ENCODE measurements at regions not wholly inside any gene's neighbourhood (a gene's known extent, or its start where the extent isn't known, plus 50 kb on each side); places are given as distances from the start of the nearest gene placed in this dataset.

DNA sequence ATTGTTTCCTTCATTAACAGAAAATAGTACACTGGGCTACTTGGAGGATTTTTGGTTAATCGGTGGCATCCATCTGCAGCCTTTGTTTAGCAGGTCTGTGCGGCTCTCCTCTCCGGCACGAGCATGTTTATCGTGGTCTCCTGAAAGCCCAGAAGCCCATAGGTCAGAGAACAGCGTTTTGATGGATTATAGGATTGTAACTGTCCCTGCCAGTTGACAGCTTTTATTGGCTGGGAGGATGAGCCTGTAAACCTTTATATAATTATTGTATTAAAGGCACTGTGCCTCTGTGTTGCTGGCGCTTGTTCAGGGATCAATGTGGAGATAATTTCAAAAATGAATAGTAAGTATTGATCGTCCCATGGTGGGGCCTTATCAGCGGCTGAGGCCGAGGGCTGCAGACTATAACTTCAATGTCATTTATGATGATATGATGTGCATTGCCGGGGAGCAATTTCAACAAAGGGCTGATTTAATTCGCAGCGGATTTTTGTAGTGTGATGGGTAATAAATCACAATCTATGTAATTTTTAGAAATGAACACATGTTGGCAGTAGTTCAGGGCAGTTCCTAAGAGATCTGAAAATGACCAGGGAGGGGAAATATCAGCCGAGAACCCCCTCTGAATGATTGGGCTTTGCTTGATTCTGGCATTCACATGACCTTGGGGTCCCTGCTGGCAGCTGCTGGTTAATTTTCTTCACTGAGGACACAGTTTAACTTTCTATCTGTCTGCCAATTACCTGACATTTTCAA, 736.1 kb downstream of the GALR1 start:
- H3K79me2 ChIP-seq (replicated peaks; ENCODE audit: insufficient read depth, low read length): no peaks in the 10 kb centered on the region
- H3F3A ChIP-seq (ENCODE audit: insufficient read depth, low read length, poor library complexity, severe bottlenecking): no peaks in the 10 kb centered on the region
- no peak overlapping the region for H2AFZ ChIP-seq (ENCODE audit: low read depth, low read length)
- H3K9ac ChIP-seq (ENCODE audit: low read length): no peak overlapping the region
- H3K4me2 ChIP-seq (ENCODE audit: low read length): no peak overlapping the region
- TF ChIP-seq MXI1 (conservative IDR thresholded peaks at IDR 0.05; ENCODE audit: poor library complexity, severe bottlenecking): no peak
- TF ChIP-seq SMC3 (conservative IDR thresholded peaks at IDR 0.05; ENCODE audit: poor library complexity): no peak
- no peak for TF ChIP-seq POLR2AphosphoS5 (IDR thresholded peaks at IDR 0.05)
- TF ChIP-seq RAD21 (conservative IDR thresholded peaks at IDR 0.05): no peak
- no peak for TF ChIP-seq EZH2 (IDR thresholded peaks at IDR 0.05; ENCODE audit: borderline replicate concordance, insufficient read depth, low read length, poor library complexity, severe bottlenecking)
- no peak for TF ChIP-seq TAF1 (IDR thresholded peaks at IDR 0.05; ENCODE audit: low read depth)
- no peak for TF ChIP-seq EP300 (conservative IDR thresholded peaks at IDR 0.05; ENCODE audit: poor library complexity, severe bottlenecking)
- TF ChIP-seq, protein P1, sequence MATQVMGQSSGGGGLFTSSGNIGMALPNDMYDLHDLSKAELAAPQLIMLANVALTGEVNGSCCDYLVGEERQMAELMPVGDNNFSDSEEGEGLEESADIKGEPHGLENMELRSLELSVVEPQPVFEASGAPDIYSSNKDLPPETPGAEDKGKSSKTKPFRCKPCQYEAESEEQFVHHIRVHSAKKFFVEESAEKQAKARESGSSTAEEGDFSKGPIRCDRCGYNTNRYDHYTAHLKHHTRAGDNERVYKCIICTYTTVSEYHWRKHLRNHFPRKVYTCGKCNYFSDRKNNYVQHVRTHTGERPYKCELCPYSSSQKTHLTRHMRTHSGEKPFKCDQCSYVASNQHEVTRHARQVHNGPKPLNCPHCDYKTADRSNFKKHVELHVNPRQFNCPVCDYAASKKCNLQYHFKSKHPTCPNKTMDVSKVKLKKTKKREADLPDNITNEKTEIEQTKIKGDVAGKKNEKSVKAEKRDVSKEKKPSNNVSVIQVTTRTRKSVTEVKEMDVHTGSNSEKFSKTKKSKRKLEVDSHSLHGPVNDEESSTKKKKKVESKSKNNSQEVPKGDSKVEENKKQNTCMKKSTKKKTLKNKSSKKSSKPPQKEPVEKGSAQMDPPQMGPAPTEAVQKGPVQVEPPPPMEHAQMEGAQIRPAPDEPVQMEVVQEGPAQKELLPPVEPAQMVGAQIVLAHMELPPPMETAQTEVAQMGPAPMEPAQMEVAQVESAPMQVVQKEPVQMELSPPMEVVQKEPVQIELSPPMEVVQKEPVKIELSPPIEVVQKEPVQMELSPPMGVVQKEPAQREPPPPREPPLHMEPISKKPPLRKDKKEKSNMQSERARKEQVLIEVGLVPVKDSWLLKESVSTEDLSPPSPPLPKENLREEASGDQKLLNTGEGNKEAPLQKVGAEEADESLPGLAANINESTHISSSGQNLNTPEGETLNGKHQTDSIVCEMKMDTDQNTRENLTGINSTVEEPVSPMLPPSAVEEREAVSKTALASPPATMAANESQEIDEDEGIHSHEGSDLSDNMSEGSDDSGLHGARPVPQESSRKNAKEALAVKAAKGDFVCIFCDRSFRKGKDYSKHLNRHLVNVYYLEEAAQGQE (IDR thresholded peaks at IDR 0.05; ENCODE audit: borderline replicate concordance): no peak
- TF ChIP-seq, protein P2, sequence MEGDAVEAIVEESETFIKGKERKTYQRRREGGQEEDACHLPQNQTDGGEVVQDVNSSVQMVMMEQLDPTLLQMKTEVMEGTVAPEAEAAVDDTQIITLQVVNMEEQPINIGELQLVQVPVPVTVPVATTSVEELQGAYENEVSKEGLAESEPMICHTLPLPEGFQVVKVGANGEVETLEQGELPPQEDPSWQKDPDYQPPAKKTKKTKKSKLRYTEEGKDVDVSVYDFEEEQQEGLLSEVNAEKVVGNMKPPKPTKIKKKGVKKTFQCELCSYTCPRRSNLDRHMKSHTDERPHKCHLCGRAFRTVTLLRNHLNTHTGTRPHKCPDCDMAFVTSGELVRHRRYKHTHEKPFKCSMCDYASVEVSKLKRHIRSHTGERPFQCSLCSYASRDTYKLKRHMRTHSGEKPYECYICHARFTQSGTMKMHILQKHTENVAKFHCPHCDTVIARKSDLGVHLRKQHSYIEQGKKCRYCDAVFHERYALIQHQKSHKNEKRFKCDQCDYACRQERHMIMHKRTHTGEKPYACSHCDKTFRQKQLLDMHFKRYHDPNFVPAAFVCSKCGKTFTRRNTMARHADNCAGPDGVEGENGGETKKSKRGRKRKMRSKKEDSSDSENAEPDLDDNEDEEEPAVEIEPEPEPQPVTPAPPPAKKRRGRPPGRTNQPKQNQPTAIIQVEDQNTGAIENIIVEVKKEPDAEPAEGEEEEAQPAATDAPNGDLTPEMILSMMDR (IDR thresholded peaks at IDR 0.05; ENCODE audit: poor library complexity, severe bottlenecking): no peak
- no peak overlapping the region for H3K4me3 ChIP-seq (ENCODE audit: low read length)
- no peaks in the 10 kb centered on the region for H3K36me3 ChIP-seq (ENCODE audit: insufficient read depth, low read length)
- no peak overlapping the region for H3K27ac ChIP-seq (ENCODE audit: low read length)
- H4K20me1 ChIP-seq (ENCODE audit: insufficient read depth): no peaks in the 10 kb centered on the region
- H3K9me2 ChIP-seq (ENCODE audit: insufficient read depth, low read length): no peaks in the 10 kb centered on the region
- no peaks in the 10 kb centered on the region for H3K9me3 ChIP-seq (ENCODE audit: low read length)
- H3K27me3 ChIP-seq (ENCODE audit: insufficient read depth, low read depth, low read length): no peaks in the 10 kb centered on the region

DNA sequence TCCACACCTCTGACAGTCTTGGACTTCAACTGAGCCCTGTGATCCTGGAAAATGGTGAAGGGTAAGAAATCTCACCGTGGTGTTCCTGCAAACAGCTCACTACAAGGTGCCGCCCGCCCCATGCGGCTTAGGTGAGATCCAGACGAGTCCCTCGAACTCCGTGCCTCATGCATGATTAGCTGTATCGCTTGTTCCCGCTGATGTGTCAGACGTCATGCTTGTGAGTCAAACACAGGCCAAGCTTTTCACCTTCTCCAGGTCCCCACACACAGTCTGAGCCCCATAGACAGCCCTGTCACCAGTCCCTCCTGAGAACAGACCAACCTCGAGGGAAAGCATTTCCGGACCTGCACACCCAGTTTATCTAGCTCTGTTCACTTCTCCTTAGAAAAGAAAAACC, 740.5 kb downstream of the GALR1 start:
- Histone ChIP-seq H2AFZ (ENCODE audit: low read depth, low read length) (no peak overlapping the region), H3K27me3 (ENCODE audit: insufficient read depth, low read depth, low read length) (no peaks in the 10 kb centered on the region), H3K79me2 (replicated peaks; ENCODE audit: insufficient read depth, low read length) (no peaks in the 10 kb centered on the region), H3K9me2 (ENCODE audit: insufficient read depth, low read length) (no peaks in the 10 kb centered on the region), H3F3A (ENCODE audit: insufficient read depth, low read length, poor library complexity, severe bottlenecking) (no peaks in the 10 kb centered on the region), H3K9ac (ENCODE audit: low read length) (no peak overlapping the region), H3K27ac (ENCODE audit: low read length) (no peak overlapping the region), H4K20me1 (ENCODE audit: insufficient read depth) (no peaks in the 10 kb centered on the region), H3K36me3 (ENCODE audit: insufficient read depth, low read length) (no peaks in the 10 kb centered on the region), H3K4me2 (ENCODE audit: low read length) (no peak overlapping the region), H3K9me3 (ENCODE audit: low read length) (no peaks in the 10 kb centered on the region), H3K4me3 (ENCODE audit: low read length) (no peak overlapping the region)
- TF ChIP-seq POLR2AphosphoS5 (IDR thresholded peaks at IDR 0.05) (no peak), EZH2 (IDR thresholded peaks at IDR 0.05; ENCODE audit: borderline replicate concordance, insufficient read depth, low read length, poor library complexity, severe bottlenecking) (no peak), RAD21 (conservative IDR thresholded peaks at IDR 0.05) (no peak), EP300 (conservative IDR thresholded peaks at IDR 0.05; ENCODE audit: poor library complexity, severe bottlenecking) (no peak), TAF1 (IDR thresholded peaks at IDR 0.05; ENCODE audit: low read depth) (no peak), SMC3 (conservative IDR thresholded peaks at IDR 0.05; ENCODE audit: poor library complexity) (no peak), MXI1 (conservative IDR thresholded peaks at IDR 0.05; ENCODE audit: poor library complexity, severe bottlenecking) (no peak)
- TF ChIP-seq, protein P2 (IDR thresholded peaks at IDR 0.05; ENCODE audit: poor library complexity, severe bottlenecking): no peak
- TF ChIP-seq, protein P1 (IDR thresholded peaks at IDR 0.05; ENCODE audit: borderline replicate concordance): no peak
